ENCODE measurements at regions not wholly inside any gene's neighbourhood (a gene's known extent, or its start where the extent isn't known, plus 50 kb on each side); places are given as distances from the start of the nearest gene placed in this dataset.

DNA sequence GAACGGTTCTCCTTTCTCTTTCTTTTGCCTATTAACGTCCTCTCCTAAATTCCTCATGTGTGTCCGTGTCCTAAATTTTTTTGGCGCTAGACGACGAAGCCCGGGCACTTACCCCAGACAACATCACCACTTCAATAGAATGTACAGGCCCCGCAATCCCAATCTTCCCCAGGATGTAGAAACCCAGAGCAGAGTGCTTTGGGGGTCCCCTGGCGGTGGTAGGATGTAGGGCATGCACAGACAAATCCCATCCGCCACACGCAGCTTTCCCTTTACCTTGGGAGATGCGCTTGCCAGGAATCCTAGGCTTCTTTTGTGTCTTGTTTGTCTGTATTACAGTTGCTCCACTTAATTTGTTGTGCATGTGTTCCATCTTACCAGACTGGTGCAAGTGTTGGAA is 417.3 kb upstream of the ARID1B start:
- no peaks in the 10 kb centered on the region for H3K27me3 ChIP-seq (ENCODE audit: control insufficient read depth in 3 of 3, insufficient read depth in 3 of 3, low read length in 2 of 3)
- 95 to 96% methylated on average over 12 of the region's 12 CpGs for WGBS, 2 donors
- H3K27ac ChIP-seq (ENCODE audit: low read depth in 1 of 2, low read length in 1 of 2) = no peak overlapping the region
- DNase-seq (no peak), ATAC-seq (ENCODE audit: insufficient read depth, low FRiP score) (no peak)
- H3K9me3 ChIP-seq (ENCODE audit: control insufficient read depth in 4 of 4, insufficient read depth in 3 of 4, low read length in 3 of 4) = peaks cover 0 to 4% (median 0%) of the 10 kb centered on the region in 4 donors
- TF ChIP-seq, protein P1, sequence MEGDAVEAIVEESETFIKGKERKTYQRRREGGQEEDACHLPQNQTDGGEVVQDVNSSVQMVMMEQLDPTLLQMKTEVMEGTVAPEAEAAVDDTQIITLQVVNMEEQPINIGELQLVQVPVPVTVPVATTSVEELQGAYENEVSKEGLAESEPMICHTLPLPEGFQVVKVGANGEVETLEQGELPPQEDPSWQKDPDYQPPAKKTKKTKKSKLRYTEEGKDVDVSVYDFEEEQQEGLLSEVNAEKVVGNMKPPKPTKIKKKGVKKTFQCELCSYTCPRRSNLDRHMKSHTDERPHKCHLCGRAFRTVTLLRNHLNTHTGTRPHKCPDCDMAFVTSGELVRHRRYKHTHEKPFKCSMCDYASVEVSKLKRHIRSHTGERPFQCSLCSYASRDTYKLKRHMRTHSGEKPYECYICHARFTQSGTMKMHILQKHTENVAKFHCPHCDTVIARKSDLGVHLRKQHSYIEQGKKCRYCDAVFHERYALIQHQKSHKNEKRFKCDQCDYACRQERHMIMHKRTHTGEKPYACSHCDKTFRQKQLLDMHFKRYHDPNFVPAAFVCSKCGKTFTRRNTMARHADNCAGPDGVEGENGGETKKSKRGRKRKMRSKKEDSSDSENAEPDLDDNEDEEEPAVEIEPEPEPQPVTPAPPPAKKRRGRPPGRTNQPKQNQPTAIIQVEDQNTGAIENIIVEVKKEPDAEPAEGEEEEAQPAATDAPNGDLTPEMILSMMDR (IDR thresholded peaks at IDR 0.05; ENCODE audit: control extremely low read depth, extremely low read depth) = no peak
- no peaks in the 10 kb centered on the region for H3K4me1 ChIP-seq (ENCODE audit: control insufficient read depth in 5 of 5, insufficient read depth in 5 of 5, low read length in 5 of 5)
- H3K36me3 ChIP-seq (ENCODE audit: control insufficient read depth in 4 of 4, insufficient read depth in 4 of 4, low read length in 4 of 4) = no peaks in the 10 kb centered on the region
- no peak overlapping the region for H3K4me3 ChIP-seq
- no peak overlapping the region for H3K9ac ChIP-seq (ENCODE audit: insufficient read depth in 1 of 2, low read length in 2 of 2)

DNA sequence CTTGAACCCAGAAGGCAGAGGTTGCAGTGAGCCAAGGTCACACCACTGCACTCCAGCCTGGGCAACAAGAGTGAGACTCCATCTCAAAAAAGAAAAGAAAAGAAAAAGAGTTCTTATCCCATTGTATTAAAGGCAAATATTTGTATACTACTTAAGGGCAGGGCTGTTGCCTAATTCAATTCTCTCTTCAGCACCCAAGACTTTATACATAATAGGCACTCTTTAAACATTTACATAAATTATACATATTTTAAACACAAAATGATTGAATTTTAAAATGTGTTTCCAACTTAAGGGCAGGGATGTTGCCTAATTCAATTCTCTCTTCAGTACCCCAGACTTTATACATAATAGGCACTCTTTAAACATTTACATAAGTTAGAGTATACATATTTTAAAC is 424.3 kb upstream of the ARID1B start:
- DNase-seq = no peak
- ATAC-seq (ENCODE audit: insufficient read depth, low FRiP score) = no peak
- TF ChIP-seq, protein P1 (IDR thresholded peaks at IDR 0.05; ENCODE audit: control extremely low read depth, extremely low read depth) = no peak
- H3K36me3 ChIP-seq (ENCODE audit: control insufficient read depth in 4 of 4, insufficient read depth in 4 of 4, low read length in 4 of 4) = no peaks in the 10 kb centered on the region
- H3K27ac ChIP-seq (ENCODE audit: low read depth in 1 of 2, low read length in 1 of 2) = no peak overlapping the region
- peaks cover 0 to 3% (median 0%) of the 10 kb centered on the region in 4 donors for H3K9me3 ChIP-seq (ENCODE audit: control insufficient read depth in 4 of 4, insufficient read depth in 3 of 4, low read length in 3 of 4)
- H3K9ac ChIP-seq (ENCODE audit: insufficient read depth in 1 of 2, low read length in 2 of 2) = no peak overlapping the region
- H3K4me3 ChIP-seq = no peak overlapping the region
- peaks cover 0 to 13% (median 0%) of the 10 kb centered on the region in 5 donors for H3K4me1 ChIP-seq (ENCODE audit: control insufficient read depth in 5 of 5, insufficient read depth in 5 of 5, low read length in 5 of 5)
- H3K27me3 ChIP-seq (ENCODE audit: control insufficient read depth in 3 of 3, insufficient read depth in 3 of 3, low read length in 2 of 3) = no peaks in the 10 kb centered on the region

DNA sequence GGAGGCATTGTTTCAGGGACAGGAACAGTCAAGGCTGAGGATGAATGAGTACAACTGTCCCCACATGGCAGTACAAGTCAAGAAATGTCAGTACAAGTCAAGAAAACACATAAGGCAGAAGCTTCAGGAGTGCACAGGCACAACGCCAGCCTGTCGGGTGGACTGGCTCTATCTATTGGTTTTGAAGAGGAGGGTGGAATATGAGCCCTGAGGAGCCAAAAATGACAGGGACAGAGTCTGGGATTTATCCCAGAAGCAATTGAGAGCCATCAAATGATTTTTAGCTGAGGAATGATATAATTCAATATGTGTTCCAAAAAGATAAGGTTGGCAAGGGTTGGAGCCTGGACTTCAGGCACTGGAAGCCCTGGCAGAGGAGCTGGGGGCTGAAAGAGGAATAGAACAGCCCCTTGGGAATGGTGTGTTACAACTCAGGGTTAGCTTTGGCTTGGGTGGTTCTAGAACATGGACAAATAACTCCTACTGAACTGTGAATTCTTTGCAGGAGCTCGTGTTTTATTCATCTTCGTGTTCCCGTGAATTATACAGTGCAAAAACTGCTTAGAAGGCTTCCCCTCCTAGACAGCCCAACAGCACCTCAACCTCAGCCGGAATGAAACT is 425.7 kb upstream of the ARID1B start:
- DNase-seq (no peak), ATAC-seq (ENCODE audit: insufficient read depth, low FRiP score) (no peak)
- H3K27ac ChIP-seq (ENCODE audit: low read depth in 1 of 2, low read length in 1 of 2) = no peak overlapping the region
- H3K4me1 ChIP-seq (ENCODE audit: control insufficient read depth in 5 of 5, insufficient read depth in 5 of 5, low read length in 5 of 5) = peaks cover 0 to 27% (median 11%) of the 10 kb centered on the region in 5 donors
- no peak overlapping the region for H3K9ac ChIP-seq (ENCODE audit: insufficient read depth in 1 of 2, low read length in 2 of 2)
- H3K36me3 ChIP-seq (ENCODE audit: control insufficient read depth in 4 of 4, insufficient read depth in 4 of 4, low read length in 4 of 4) = no peaks in the 10 kb centered on the region
- no peak overlapping the region for H3K4me3 ChIP-seq
- TF ChIP-seq, protein P1 (IDR thresholded peaks at IDR 0.05; ENCODE audit: control extremely low read depth, extremely low read depth) = no peak
- WGBS, 2 donors = 89 to 96% methylated on average over 6 of the region's 6 CpGs
- peaks cover 0 to 3% (median 0%) of the 10 kb centered on the region in 4 donors for H3K9me3 ChIP-seq (ENCODE audit: control insufficient read depth in 4 of 4, insufficient read depth in 3 of 4, low read length in 3 of 4)
- H3K27me3 ChIP-seq (ENCODE audit: control insufficient read depth in 3 of 3, insufficient read depth in 3 of 3, low read length in 2 of 3) = no peaks in the 10 kb centered on the region

DNA sequence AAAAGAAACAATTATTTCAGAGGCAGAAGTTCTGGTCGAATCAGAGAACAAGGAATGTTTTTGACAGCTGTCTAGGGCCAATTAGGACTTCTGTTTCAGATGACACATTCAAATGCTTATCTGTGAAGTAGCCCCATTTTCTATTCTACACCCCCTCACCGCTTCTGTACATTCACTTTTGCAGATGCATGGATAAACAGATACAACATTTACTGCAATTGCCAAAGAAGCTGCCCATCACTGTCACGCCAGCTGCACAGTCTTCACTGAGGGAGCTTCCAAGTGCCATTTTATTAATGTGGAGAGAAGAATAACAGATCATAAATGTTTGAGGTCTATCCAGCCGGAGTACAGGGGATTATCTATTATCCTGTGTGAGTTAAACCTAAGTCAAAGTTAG is 426.8 kb upstream of the ARID1B start:
- DNase-seq = no peak
- no peaks in the 10 kb centered on the region for H3K36me3 ChIP-seq (ENCODE audit: control insufficient read depth in 4 of 4, insufficient read depth in 4 of 4, low read length in 4 of 4)
- 89 to 91% methylated on average over 4 of the region's 4 CpGs for WGBS, 2 donors
- H3K4me3 ChIP-seq = no peak overlapping the region
- no peak for ATAC-seq (ENCODE audit: insufficient read depth, low FRiP score)
- H3K9ac ChIP-seq (ENCODE audit: insufficient read depth in 1 of 2, low read length in 2 of 2) = no peak overlapping the region
- H3K27ac ChIP-seq (ENCODE audit: low read depth in 1 of 2, low read length in 1 of 2) = no peak overlapping the region
- TF ChIP-seq, protein P1 (IDR thresholded peaks at IDR 0.05; ENCODE audit: control extremely low read depth, extremely low read depth) = no peak
- no peaks in the 10 kb centered on the region for H3K27me3 ChIP-seq (ENCODE audit: control insufficient read depth in 3 of 3, insufficient read depth in 3 of 3, low read length in 2 of 3)
- H3K4me1 ChIP-seq (ENCODE audit: control insufficient read depth in 5 of 5, insufficient read depth in 5 of 5, low read length in 5 of 5) = peaks cover 0 to 27% (median 11%) of the 10 kb centered on the region in 5 donors
- H3K9me3 ChIP-seq (ENCODE audit: control insufficient read depth in 4 of 4, insufficient read depth in 3 of 4, low read length in 3 of 4) = no peaks in the 10 kb centered on the region
